Heart left ventricle (tissue), 13 donors: ENCODE measurements at regions not wholly inside any gene's neighbourhood (a gene's known extent, or its start where the extent isn't known, plus 50 kb on each side); places are given as distances from the start of the nearest gene placed in this dataset.

Source experiments
- POLR2A ChIP-seq, 2 donors: fragments of 450-650 bp; IDR thresholded peaks; one replicate each; pipeline ENCODE4 v1.6.1; 2017; ENCODE audit warnings: antibody characterized with exemption in 2 of 2, mild to moderate bottlenecking in 2 of 2, moderate library complexity in 2 of 2
- TF ChIP-seq, protein P1 (sequence below), 12 donors: fragments of 200-600 bp; sonication (generic) in 4 of 12; IDR thresholded peaks; one replicate each; pipeline versions ENCODE4 v1.5.0 to v1.8.0; 2018 to 2022; ENCODE audit warnings: antibody characterized with exemption in 12 of 12, mild to moderate bottlenecking in 5 of 12
- donor health status: ischemic (EF 13 %, LVEDD 7.1; RV severe dilation, severe dysfunction).
- donor health status: DM: no; HTN: yes; CAD: no.
- donor health status: DM: no; HTN: no; CAD: no.
- donor health status: ischemic (EF 25% LVEDD 6.9; RV normal size, moderate dysfunction).
- donor health status: ischemic (EF 25% LVEDD 5.7; RV mildly dilated, moderate dysfunction).
- donor health status: ischemic (EF 35%, LVEDD 5.7; RV mildly dilated, moderate dysfunction).
- donor health status: nonischemic (EF 11% LVEDD 7.7; RV severe dilation, severe dysfunction).
- donor health status: DM: yes; HTN: yes; CAD: no.
- donor health status: PGD.
- donor health status: ischemic (EF 29% LVEDD 5.4; RV normal size, mild dysfunction).
- donor health status: nonischemic (EF 23%, LVEDD 6.1; RV moderate dilation, normal function).

DNA sequence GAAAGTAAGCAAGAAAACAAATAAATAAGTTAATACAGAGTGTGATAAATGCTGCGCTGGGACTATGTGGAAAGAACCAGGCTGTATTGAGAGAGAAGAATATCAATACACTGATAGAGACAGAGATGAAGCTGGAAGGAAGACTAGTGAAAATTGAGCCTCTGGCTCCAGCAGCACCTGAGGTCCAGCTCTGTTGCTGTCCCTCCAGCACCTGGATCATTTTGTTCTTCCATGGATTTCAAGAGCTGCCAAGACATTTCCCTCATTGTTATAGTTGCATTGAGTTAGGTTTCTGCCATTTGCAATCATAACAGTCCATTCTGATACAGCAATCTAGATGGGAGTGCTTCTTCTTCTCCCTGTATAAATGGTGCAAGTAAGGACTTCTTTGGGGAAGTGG is 242.7 kb upstream of the FGGY start:
- TF ChIP-seq, protein P1, sequence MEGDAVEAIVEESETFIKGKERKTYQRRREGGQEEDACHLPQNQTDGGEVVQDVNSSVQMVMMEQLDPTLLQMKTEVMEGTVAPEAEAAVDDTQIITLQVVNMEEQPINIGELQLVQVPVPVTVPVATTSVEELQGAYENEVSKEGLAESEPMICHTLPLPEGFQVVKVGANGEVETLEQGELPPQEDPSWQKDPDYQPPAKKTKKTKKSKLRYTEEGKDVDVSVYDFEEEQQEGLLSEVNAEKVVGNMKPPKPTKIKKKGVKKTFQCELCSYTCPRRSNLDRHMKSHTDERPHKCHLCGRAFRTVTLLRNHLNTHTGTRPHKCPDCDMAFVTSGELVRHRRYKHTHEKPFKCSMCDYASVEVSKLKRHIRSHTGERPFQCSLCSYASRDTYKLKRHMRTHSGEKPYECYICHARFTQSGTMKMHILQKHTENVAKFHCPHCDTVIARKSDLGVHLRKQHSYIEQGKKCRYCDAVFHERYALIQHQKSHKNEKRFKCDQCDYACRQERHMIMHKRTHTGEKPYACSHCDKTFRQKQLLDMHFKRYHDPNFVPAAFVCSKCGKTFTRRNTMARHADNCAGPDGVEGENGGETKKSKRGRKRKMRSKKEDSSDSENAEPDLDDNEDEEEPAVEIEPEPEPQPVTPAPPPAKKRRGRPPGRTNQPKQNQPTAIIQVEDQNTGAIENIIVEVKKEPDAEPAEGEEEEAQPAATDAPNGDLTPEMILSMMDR (IDR thresholded peaks at IDR 0.05) = no peak
- no peak for TF ChIP-seq POLR2A (IDR thresholded peaks at IDR 0.05)
